ENCODE measurements at regions not wholly inside any gene's neighbourhood (a gene's known extent, or its start where the extent isn't known, plus 50 kb on each side); places are given as distances from the start of the nearest gene placed in this dataset.

GRCh38 chr4:13133700-13134099 is 350.4 kb downstream of the RAB28 start:
- peaks cover 3% of the 10 kb centered on the region for H3K36me3 Mint-ChIP-seq (ENCODE audit: low read depth)
- Histone ChIP-seq H3K27me3 (ENCODE audit: control insufficient read depth, insufficient read depth, low read length, poor library complexity, severe bottlenecking) (no peaks in the 10 kb centered on the region), H3K9ac (ENCODE audit: extremely low read depth, low read length, poor library complexity, severe bottlenecking) (no peak overlapping the region), H3K9me3 (ENCODE audit: control insufficient read depth, low read length) (peaks cover 2% of the 10 kb centered on the region), H3K27ac (ENCODE audit: low read depth, low read length) (no peak overlapping the region), H3K4me3 (ENCODE audit: low read length) (no peak overlapping the region), H3K4me1 (ENCODE audit: control insufficient read depth, insufficient read depth, low read length) (no peaks in the 10 kb centered on the region), H3K36me3 (ENCODE audit: control insufficient read depth, insufficient read depth, low read length) (no peaks in the 10 kb centered on the region)
- H3K4me1 Mint-ChIP-seq = no peaks in the 10 kb centered on the region
- WGBS, 2 experiments (ENCODE audit: insufficient coverage in 1 of 2, insufficient read length in 1 of 2) = 92 to 100% methylated on average over 1 to 4 of the region's 4 CpGs
- no peak overlapping the region for H3K27ac Mint-ChIP-seq
- peaks cover 5% of the 10 kb centered on the region for H3K9me3 Mint-ChIP-seq
- H3K4me3 Mint-ChIP-seq = no peak overlapping the region
- no peak for DNase-seq
- TF ChIP-seq CTCF (conservative IDR thresholded peaks at IDR 0.05) = no peak
- no peaks in the 10 kb centered on the region for H3K27me3 Mint-ChIP-seq (ENCODE audit: insufficient read depth)

DNA sequence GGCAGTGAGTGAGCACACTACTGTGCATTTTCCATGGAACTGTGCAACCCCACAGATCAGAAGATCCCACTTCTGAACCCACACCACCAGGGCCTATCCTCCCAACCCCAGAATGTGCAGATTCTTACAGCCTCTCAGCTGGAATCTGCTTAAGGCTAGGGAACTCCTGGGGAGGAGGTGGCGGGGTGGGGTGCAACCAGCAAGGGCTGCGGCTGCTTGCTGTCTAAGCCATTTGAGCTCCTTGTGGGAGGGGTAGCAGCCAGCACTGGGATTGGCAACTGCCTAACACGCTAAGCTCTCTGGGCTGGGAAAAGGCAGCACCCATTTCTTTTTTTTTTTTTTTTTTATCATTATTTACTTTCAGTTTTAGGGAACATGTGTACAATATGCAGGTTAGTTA is 353.3 kb downstream of the RAB28 start:
- Mint-ChIP-seq H3K4me1 (peaks cover 10% of the 10 kb centered on the region), H3K4me3 (no peak overlapping the region), H3K27me3 (ENCODE audit: insufficient read depth) (no peaks in the 10 kb centered on the region), H3K27ac (no peak overlapping the region), H3K36me3 (ENCODE audit: low read depth) (peaks cover 3% of the 10 kb centered on the region), H3K9me3 (peaks cover 5% of the 10 kb centered on the region)
- Histone ChIP-seq H3K9me3 (ENCODE audit: control insufficient read depth, low read length) (no peaks in the 10 kb centered on the region), H3K4me1 (ENCODE audit: control insufficient read depth, insufficient read depth, low read length) (no peaks in the 10 kb centered on the region), H3K4me3 (ENCODE audit: low read length) (no peak overlapping the region), H3K27me3 (ENCODE audit: control insufficient read depth, insufficient read depth, low read length, poor library complexity, severe bottlenecking) (no peaks in the 10 kb centered on the region), H3K9ac (ENCODE audit: extremely low read depth, low read length, poor library complexity, severe bottlenecking) (no peak overlapping the region), H3K36me3 (ENCODE audit: control insufficient read depth, insufficient read depth, low read length) (no peaks in the 10 kb centered on the region), H3K27ac (ENCODE audit: low read depth, low read length) (no peak overlapping the region)
- no peak for TF ChIP-seq CTCF (conservative IDR thresholded peaks at IDR 0.05)
- DNase-seq = no peak
- 63 to 100% methylated on average over 1 to 3 of the region's 3 CpGs for WGBS, 2 experiments (ENCODE audit: insufficient coverage in 1 of 2, insufficient read length in 1 of 2)

GRCh38 chr4:13129095-13129494 is 355.0 kb downstream of the RAB28 start:
- Mint-ChIP-seq H3K27ac (no peak overlapping the region), H3K27me3 (ENCODE audit: insufficient read depth) (no peaks in the 10 kb centered on the region)
- WGBS, 2 experiments (ENCODE audit: insufficient coverage in 1 of 2, insufficient read length in 1 of 2) = 92 to 94% methylated on average over 5 of the region's 5 CpGs

More at GRCh38 chr4:13129095-13129494, 355.0 kb downstream of the RAB28 start:
- Histone ChIP-seq H3K36me3 (ENCODE audit: control insufficient read depth, insufficient read depth, low read length) (no peaks in the 10 kb centered on the region), H3K9ac (ENCODE audit: extremely low read depth, low read length, poor library complexity, severe bottlenecking) (no peak overlapping the region), H3K27me3 (ENCODE audit: control insufficient read depth, insufficient read depth, low read length, poor library complexity, severe bottlenecking) (no peaks in the 10 kb centered on the region), H3K9me3 (ENCODE audit: control insufficient read depth, low read length) (no peaks in the 10 kb centered on the region), H3K27ac (ENCODE audit: low read depth, low read length) (no peak overlapping the region), H3K4me1 (ENCODE audit: control insufficient read depth, insufficient read depth, low read length) (no peaks in the 10 kb centered on the region), H3K4me3 (ENCODE audit: low read length) (no peak overlapping the region)
- Mint-ChIP-seq H3K36me3 (ENCODE audit: low read depth) (no peaks in the 10 kb centered on the region), H3K4me3 (no peak overlapping the region), H3K4me1 (peaks cover 12% of the 10 kb centered on the region), H3K9me3 (peaks cover 1% of the 10 kb centered on the region)
- no peak for TF ChIP-seq CTCF (conservative IDR thresholded peaks at IDR 0.05)
- DNase-seq = no peak
